ENCODE measurements at regions not wholly inside any gene's neighbourhood (a gene's known extent, or its start where the extent isn't known, plus 50 kb on each side); places are given as distances from the start of the nearest gene placed in this dataset.

DNA sequence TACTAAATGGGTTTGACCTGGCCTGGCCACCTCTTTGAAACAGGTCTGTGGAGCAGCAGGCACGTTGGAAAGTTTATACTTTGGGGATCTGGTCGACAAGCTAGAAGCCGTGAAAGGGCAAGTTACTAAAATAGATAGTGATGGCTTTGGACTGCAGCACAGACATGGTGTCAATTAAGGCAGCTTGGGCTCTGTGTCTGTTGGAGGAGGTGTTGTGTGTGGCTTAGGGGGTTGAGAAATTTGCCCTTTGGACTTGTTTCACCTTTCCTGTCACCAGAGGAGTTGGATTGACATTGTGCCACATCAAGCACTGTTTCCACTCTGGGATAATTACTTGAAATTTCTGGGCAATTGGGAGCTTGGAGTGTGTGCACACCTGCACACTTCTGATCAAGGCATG, 251.8 kb upstream of the MKI67 start:
- no peak for DNase-seq

DNA sequence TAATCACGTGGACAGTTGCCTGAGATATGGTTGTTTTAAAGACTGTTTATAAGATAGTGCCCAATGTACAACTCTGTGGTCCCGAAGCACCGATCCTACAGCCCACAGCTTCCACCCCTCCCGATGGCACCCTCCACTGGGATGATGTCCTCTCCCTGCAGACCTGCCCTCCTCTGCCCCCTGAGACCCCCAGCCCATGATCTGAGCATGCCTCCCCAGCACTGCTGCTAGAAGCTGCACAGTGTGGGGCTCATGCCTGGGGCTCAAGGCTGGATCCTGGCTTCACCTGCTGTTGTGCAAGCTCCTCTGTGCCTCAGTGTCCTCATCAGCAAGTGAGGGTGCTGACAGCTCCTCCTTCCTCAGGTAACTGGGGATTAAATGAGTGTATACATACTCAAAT, 254.7 kb upstream of the MKI67 start:
- no peak for DNase-seq

- DNase-seq, result no peak
Observed at GRCh38 chr10:128382225-128382624, 256.0 kb upstream of the MKI67 start.

DNA sequence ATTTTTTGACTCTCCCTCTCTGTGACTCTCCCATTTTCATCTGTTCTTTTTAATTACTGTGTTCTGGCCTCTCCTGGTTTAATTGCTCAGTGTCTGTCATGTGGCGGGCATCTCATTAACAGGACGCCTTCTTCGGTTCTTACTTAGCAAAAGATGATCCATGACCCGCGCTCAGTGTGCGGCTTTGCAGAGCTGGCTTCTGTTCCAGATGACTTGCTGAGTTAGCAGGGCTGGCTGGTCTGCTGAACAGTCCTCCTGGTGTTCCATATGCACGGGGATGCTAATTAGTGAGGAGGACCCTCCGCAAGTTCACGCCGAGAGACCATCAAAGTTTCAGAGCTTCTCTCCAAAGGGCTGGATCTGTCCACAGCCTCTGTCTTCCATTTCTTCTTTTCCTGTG, 258.6 kb upstream of the MKI67 start:
- no peak for DNase-seq

- DNase-seq, result no peak
Observed at GRCh38 chr10:128386231-128386630, 260.0 kb upstream of the MKI67 start.

DNA sequence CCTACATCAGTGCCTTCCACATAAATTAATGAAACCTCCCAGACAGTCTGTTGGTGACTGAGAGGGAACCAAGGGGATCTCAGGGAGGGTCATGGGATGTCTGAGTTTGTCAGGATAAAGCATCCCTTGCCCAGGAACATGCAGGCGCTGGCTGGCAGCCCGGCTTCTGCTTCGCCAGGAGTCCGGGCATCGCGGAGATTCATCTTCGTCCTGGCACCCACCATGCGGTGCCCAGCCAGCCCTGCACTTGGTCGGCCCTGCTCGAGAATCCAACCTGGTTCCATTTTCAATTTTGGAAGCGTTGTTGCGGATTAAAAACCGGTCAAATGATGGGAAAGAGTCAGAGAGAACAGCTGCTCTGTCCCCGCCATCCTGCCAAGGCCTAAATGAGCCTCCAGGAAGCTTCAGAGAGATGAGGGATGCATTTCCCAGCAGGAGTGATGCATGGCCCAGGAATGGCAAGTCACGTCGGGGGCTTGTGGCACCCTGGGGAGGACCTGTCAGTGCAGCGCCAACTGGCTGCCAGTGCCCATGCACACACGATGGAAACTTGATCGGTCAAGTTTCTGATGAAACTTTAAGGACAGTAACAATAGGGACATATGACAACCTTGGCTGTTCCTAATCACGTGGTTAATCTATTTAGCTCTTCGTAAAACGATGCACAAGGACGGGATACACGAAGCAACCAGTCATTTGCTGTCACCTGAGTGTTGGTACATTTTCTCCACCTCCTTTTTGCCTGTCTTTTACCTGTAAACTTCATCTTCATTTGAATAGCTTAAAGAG, 260.8 kb upstream of the MKI67 start:
- no peak for DNase-seq

- DNase-seq, result no peak
Observed at GRCh38 chr10:128390596-128390995, 264.4 kb upstream of the MKI67 start.

- DNase-seq, result no peak
Observed at GRCh38 chr10:128393546-128393945, 267.3 kb upstream of the MKI67 start.

GRCh38 chr10:128398118-128398517, 271.9 kb upstream of the MKI67 start:
- DNase-seq, result no peak

GRCh38 chr10:128398999-128399398, 272.8 kb upstream of the MKI67 start:
- no peak for DNase-seq

GRCh38 chr10:128400564-128400963, 274.3 kb upstream of the MKI67 start:
- no peak for DNase-seq

- DNase-seq, result no peak
Observed at GRCh38 chr10:128405450-128405849, 279.2 kb upstream of the MKI67 start.

DNA sequence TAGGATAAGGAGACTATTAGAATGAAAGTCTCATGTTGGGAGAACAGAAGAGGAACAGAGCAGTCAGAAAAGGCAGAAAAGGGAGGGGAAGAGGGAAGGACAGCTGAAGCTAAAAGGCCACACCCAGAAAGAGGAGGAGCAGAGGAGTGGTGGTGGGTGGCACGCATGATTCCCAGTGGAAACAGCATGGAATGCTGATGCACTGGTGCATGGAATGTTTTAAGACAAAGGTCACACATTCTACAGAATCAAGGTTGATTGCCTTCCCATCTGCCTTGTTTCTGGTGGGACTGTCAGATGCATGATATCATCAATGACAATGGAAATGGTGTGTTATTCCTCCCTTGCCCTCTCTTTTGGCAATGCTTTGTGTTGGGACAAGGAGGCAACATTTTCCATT, 285.4 kb upstream of the MKI67 start:
- DNase-seq, result no peak

DNA sequence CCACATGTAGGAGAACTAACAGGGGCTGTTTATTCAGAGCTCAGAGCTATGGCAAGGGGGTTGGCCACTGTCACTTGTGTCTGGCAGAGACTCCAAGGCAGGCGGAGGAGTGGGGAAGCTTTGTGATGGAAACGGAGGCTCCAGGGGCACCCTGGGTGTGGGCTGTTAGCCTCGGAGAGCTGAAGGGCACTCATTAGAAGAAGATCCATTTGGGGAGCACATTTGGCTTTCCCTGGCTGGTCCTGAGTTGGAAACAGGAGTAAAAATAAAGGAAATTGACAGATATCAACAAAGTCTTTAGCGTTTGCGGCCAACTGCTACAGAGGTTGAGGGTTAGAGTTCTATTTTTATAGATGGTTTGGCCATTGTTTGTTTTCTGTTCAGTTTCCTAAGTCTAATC, 288.3 kb upstream of the MKI67 start:
- DNase-seq, result no peak

GRCh38 chr10:128416231-128416630, 290.0 kb upstream of the MKI67 start:
- DNase-seq, result no peak

DNA sequence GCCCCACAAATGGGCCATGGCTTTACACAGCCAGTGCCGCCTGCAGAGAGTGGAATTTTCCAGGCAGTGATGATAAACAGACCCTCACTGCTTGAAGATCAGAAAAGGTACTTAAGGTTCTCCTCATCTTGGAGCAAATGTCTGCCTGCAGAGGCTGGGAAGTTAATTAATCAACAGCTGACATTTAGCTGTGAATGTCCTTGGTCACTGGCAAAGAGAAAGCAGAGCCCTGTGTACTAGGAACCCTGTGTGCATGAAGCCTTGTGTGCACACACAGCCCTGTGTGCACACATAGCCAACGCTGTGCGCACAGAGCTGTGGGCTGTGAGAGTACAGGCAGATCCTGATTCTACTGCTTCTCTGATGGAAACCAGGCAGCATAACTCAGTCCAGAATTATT, 291.6 kb upstream of the MKI67 start:
- DNase-seq, result no peak

- no peak for DNase-seq
Observed at GRCh38 chr10:128418819-128419218, 292.6 kb upstream of the MKI67 start.

- DNase-seq, result no peak
Observed at GRCh38 chr10:128419466-128420019, 293.3 kb upstream of the MKI67 start.

- no peak for DNase-seq
Observed at GRCh38 chr10:128420623-128421022, 294.4 kb upstream of the MKI67 start.

DNA sequence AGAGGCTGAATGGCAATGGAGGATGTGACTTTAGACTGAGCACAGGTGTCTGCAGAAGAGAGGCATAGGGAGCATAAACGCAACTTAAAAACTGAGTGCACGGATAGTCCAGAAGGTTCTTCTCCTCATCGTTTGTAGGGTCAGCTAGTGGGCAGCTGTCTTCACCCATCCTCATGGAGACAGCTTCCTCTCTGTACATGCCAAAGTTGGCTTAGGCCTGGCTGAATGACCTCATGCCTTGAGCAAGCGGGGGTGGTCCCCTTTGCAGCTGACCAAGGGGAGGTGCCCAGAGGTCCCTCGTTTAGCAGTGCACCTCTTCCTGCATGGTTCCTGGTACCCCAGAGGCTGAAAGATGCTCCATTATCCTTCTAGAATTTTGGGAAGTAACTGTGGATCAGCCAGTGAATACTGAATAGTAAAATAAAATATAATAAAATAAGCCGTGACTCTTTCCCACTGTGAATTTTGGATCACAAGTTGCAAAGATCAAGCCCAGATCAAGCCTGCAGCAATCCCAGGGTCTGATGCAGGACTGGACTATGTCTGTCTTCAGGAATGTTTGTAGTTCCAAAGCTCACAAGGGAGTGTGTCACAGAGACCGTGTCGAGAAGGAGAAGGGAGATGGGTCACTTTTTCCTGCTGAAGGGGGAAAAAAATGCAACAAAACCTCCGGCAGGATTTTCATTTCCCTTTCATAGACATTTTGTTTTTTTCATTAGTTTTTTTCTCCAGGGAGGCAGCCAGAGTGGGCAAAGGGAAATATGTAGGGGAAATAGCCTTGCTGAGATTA, 295.3 kb upstream of the MKI67 start:
- no peak for DNase-seq

- DNase-seq, result no peak
Observed at GRCh38 chr10:128422190-128422589, 296.0 kb upstream of the MKI67 start.

GRCh38 chr10:128422999-128423398, 296.8 kb upstream of the MKI67 start:
- DNase-seq, result no peak

- DNase-seq, result no peak
Observed at GRCh38 chr10:128429321-128429720, 303.1 kb upstream of the MKI67 start.

- DNase-seq, result no peak
Observed at GRCh38 chr10:128429835-128430513, 303.8 kb upstream of the MKI67 start.

All from DMS53 (cell line).